HG03280 (cell line): ENCODE measurements at regions not wholly inside any gene's neighbourhood (a gene's known extent, or its start where the extent isn't known, plus 50 kb on each side); places are given as distances from the start of the nearest gene placed in this dataset.

ENCODE experiments used
- ATAC-seq: cut with Tn5 transposase; IDR thresholded peaks from one replicate; pipeline ENCODE4 v1.9.1; 2021; ENCODE audit warnings: mild to moderate bottlenecking, moderate library complexity; ENCODE audit not compliant: unreplicated experiment

DNA sequence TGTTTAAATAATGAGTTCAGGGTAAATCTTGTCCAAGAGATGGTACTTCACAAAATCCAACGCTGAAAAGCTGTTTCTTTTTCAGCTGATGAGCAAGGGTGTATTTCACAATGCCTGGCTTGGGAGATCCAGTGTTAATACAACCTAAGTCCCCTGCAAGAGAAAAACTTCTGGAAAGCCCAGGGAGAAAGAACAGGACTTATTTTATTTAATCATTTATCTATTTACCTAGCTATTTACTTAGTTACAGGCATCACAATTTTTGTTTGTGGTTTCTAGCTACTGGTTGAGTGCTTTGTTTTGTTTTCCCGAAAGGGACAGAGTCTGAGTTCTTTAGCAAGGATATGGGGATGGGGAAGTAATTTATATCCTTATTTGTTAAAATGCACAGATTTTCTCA, 598.2 kb upstream of the SYT4 start:
- no peak for ATAC-seq

- no peak for ATAC-seq
Measured at GRCh38 chr18:43876286-43876685, 599.0 kb upstream of the SYT4 start.

GRCh38 chr18:43876748-43877147, 599.5 kb upstream of the SYT4 start:
- no peak for ATAC-seq

DNA sequence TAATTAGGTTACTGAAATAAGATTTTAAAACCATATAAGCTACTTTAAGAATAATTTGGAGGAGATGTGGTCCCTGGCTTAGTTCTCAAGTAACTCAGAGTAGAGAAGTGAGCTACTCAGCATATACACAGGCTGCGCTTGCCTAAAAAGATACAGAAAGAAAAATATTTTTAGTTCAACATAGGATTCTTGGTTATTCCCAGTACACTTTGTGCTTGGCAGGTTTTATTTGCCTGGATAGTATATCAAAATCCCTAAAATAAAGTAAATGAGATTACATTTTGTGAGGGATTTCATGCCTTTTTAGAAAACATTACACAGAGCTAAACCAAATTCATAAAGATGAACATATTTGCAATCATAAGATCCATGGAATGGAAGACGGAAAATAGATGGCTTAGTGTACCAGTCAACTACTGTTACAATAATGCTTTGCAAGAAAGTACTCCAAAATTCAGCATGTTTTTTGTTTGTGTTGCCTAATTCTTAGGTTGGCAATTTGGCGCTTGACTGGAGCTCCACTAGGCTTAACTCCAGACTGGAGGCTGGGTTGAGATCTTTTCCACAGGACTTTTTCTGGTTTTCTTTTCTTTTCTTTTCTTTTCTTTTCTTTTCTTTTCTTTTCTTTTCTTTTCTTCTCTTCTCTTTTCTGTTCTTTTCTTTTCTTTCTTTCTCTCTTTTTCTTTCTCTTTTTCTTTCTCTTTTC, 600.5 kb upstream of the SYT4 start:
- ATAC-seq: no peak

GRCh38 chr18:43879415-43879814, 602.1 kb upstream of the SYT4 start:
- ATAC-seq: no peak

DNA sequence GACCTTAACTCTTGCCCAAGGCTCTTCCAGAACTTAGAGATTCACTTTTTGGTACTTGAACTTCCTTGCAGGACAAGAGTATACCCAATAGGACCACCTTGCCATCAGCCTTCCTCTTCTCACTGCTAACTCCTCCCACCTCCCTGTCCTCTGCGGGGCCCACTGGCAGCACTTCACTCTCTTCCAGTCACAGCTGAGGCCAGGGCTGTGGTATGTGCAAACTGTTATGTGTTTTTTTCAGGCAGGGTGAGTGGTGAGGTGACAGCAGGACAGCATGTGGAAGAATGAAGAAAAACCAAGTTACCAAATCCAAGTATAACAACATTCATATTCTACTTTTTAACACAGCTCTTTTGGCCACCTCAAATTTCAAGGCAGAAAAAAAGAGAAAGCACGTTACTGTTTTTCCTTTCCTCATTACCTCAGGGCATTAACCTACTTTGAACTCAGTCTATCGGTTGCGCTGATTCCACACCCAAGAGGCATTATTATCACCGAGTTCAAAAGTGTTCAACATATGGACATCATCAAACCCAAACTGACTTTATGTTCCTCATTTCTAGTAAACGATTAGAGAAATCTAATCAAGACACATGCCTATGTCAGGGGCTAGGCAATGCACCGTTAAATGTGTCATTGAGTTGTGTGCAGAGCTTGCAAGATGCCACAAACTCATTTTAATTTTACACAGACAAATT, 605.2 kb upstream of the SYT4 start:
- ATAC-seq: no peak

- ATAC-seq: no peak
Measured at GRCh38 chr18:43883886-43884285, 606.6 kb upstream of the SYT4 start.

- no peak for ATAC-seq
Measured at GRCh38 chr18:43886341-43886740, 609.1 kb upstream of the SYT4 start.

GRCh38 chr18:43887491-43887890, 610.2 kb upstream of the SYT4 start:
- no peak for ATAC-seq

GRCh38 chr18:43888598-43888997, 611.3 kb upstream of the SYT4 start:
- no peak for ATAC-seq

DNA sequence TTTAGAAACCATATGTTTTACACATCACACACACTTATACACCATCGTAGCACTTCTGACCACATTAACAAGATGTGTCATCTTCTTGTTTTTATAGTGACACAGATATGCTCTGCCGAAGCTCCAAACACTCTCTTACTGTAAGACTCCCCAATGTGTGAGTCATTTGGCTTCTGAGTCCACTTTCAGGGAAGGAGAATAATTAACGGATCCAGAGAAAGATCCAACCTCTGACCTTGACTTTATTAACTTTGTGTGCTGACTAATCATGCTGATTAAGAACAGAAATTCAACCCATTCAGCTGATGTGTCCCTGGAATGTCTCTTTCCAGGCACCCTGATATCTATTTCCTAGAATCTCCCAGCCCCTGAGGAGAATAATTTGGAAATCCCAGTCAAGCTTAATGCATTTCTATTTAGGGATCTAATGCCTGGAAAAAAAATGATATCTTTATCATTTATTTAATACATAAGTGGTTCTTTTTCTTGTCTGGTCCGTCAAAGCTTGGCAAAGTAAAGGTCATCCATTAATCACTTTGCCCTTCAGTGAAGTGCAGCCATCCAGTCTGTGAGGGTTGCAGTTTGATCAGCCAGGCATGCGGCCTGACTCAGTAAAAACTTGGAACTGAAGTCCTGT, 615.8 kb upstream of the SYT4 start:
- ATAC-seq: no peak

DNA sequence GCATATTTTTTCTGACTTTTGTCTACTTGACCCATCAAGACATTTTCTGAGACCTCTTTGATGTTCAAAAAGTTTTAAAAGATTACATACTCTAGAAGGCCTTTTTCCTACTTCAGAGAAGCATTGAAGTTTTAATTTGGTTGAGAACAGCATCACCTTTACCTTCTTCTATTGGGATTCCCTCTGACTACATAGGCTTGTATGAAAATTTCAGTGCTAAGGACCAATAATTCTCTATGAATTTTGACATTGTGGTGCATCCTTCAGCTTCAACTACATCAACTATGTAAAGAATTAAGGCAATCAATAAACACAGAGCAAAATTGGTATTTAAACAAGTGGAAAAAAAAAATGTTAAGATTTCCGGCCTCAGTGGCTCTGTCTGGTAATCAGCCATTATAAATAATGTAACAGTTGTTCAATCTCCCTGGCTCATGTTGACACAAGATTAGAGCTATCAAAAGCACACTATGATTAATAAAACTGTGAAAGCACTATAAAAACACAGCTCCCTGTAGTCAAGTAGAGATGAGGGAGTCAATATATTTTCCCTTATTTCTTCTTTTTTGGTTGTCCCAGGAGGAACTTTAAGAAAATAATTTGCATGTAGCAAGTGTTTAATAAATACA, 627.0 kb upstream of the SYT4 start:
- no peak for ATAC-seq

- ATAC-seq: no peak
Measured at GRCh38 chr18:43914018-43914417, 636.7 kb upstream of the SYT4 start.

- no peak for ATAC-seq
Measured at GRCh38 chr18:43916984-43917383, 639.7 kb upstream of the SYT4 start.

DNA sequence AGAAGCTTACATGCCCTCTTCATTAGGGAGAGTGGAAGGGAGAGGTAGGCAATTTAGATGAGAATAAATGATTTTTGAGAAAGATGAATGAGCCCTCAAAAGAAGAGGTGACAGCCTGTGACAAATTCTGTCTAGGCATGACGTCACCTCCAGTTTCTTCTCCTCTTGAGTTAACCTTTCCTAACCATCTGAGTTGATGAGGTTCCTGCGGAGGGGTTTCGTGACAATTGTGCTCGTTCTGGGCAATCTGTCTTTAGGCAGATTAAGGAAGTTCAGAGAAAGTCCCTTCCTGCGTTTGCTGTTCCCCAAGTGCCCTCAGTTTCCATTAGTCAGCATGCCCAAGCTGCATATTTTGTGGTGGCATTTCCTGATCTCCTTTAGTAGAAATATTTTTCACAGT, 640.2 kb upstream of the SYT4 start:
- no peak for ATAC-seq

GRCh38 chr18:43919551-43919950, 642.3 kb upstream of the SYT4 start:
- ATAC-seq: no peak

GRCh38 chr18:43931439-43931838, 654.1 kb upstream of the SYT4 start:
- no peak for ATAC-seq

DNA sequence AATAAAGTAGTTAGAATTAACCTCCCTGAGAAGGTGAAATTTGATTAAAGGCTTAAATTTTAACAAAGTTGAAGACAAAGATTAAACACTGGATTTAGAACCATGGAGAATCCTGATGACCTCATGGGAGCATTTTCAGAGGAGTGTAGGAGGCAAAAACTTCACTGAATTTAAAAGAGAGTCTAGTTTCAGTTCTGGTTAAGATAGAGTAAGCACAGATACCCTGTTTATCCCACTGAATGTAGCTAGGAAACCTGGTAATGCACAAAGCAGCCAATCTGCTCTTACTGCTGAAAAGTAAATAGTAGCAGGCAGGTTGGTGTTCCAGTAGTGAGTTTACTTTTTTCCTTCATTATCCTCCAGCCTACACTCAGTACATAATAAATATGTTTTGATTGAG, 654.9 kb upstream of the SYT4 start:
- no peak for ATAC-seq

DNA sequence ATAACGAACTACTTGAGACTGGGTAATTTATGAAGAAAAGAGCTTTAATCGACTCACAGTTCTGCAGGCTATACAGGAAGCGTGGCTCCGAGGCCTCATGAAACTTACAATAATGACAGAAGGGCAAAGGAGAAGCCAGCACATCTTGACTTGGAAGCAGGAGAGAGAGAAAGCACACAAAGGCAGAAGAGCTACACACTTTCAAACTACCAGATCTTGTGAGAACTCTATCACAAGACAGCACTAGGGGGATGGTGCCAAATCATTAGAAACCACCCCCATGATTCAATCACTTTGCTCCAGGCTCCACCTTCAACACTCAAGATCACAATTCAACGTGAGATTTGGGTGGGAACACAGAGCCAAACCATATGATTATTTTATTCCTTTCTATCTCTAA, 655.9 kb upstream of the SYT4 start:
- ATAC-seq: no peak

DNA sequence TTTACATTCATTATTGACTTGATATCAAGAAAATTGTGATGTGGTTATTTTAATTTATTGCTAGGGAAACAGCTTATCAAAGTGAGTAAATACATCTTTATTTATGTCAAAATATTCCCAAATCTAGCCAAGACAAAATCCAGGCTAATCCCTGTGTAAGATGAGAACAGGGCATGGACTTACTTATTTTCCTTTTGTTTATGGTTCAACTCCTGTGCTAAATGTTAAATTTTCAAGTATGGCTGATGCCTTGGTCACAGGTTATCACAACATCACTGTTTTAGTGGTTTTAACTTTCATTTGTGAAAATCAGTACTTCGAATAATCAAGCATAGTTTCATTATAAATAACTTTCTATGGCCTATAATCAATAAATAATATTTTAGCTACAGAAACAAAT, 657.0 kb upstream of the SYT4 start:
- no peak for ATAC-seq

DNA sequence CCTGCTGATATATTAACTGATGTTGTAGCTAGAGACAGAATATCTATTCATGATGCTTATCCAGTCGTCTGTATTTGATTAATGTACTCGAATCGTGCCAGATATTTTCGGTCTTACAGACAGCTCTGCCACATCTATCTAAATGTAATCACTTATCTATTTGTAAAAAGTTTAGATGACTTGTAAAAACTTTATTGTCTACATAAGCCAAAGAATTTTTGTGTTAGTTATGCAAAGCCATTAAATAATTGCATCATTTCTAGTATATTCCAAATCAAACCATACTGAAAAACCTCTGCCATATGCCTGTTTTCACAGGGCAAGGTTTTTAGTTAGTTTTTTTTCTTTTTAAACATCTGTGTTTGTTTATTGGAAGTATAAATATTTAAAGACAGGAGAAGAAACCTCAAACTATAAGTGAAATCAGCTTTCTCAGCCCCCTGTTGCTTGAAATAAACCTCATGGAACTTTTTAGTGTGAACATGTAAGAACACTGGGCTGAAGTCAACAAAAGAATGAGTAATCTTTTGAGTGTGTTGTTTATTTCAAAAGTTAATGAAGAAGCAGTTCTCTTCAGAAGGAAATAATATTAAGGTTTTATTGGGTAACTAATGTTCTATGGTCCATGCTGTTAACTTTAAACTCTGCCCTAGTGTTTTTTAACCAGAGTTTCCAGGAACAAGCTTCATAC, 657.6 kb upstream of the SYT4 start:
- ATAC-seq: no peak
